T-helper 9 cell (primary cell): ENCODE measurements at regions not wholly inside any gene's neighbourhood (a gene's known extent, or its start where the extent isn't known, plus 50 kb on each side); places are given as distances from the start of the nearest gene placed in this dataset.
"Not testable (repeated sequence)": the region's sequence is repeated elsewhere in the genome, so short reads cannot be mapped to it uniquely, and the experiment has no call there.

Experiments used
- DNase-seq: peaks from one replicate; pipeline ENCODE4 v3.0.0-alpha.2; 2020

DNA sequence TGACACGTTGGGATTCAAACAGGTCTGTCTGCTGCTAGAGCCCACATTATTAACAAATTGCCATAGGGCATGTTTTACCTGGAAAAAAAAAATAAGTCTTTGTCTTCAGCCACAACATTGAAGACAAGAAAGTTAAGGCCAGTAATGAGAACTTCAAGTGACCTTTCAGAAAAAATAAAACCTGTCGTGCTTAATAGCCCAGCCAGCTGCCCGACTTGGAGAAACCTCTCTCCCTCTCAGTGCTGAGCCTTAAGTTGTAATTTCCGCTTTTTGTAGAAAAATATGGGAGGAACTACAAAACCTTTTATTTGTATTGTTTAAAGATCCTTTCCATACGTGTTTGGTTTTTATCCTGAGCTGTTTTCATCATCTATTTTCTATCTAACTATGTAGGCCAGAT, 454.3 kb upstream of the SLITRK6 start:
- DNase-seq, result not testable (repeated sequence)

DNA sequence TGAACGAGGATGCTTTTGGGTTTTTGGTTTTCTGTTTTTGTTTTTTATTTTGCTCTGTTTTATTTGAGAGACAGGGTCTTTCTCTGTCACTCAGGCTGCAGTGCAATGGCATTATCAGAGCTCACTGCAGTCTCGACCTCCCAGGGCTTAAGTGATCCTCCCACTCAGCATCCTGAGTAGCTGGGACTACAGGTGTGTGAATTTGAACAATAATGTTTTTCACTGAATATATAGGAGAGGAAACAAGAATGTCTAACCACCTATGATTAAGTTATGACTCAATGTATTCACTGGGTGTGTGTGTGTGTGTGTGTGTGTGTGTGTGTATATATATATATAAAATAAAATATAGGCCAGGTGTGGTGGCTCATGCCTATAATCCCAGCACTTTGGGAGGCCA, 456.6 kb upstream of the SLITRK6 start:
- not testable (repeated sequence) for DNase-seq

DNA sequence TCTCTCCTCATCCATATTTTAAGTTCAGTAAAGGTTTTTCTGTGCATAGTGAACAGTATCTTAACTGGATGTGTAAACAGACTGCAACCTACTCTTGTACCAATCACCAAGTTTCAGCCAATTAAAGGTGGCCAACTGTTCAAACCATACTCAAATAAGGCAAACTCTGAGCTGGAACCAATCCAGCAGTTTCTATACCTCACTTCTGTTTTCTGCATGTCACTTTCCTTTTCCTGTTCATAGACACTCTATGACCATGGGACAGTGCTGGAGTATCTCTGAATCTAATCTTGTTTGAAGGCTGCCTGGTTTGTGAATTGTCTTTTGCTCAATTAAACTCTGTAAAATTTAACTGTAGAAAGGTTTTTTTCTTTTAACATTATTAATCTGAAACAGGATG, 470.3 kb upstream of the SLITRK6 start:
- no peak for DNase-seq

DNA sequence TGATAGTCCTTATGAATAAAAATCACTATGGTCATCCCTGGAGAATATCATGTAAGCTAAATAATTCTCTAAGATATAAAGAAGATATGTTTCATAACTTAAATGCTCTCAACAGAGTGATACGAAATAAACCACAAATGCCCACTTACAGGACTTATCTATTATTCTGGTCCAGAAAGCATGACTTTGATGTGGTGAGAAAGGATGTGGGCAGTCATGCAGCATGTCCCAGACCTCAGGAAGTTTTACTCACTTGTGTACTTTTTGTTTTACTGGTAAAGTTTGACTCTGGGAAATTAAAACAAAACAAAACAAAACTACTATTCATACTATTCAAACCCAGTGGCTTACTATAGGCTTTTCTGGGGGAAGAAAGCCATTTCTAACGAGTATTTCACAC, 483.2 kb upstream of the SLITRK6 start:
- no peak for DNase-seq

DNA sequence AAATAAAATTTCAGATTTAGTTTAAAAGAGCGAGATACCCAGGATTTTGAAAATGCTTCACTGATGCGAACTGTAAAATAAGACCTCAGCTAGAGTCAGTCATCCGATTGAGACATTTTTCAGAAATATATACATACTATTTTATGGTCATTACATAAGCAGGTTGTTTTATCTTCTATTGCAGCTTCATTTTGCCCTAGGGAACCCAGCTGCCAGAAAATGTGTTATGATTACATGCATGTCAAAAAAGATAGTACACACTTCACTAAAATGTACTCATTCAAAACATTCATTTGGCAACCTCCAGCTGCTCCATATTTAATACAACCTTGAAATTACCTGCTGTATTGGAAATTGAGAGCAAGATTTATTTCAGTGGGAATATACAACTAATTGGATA, 483.8 kb upstream of the SLITRK6 start:
- no peak for DNase-seq

DNA sequence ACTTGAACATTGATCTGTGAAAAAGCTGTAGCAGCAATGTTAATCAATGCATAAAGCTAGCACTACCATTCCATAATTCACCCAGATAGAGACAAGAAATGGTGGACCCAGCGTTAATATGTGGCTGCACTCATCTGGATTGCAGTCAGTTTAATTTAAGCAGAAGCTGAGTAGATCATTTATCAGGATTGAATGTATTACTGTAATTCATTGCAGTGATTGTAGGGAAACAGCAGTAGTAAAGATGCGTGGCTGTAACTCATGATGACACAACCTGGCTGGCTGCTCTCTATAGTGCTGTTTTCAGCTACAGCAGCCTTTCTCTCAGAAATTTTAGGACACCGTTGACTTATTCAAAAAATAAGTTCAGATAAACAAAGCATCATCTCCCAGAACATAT, 499.5 kb upstream of the SLITRK6 start:
- DNase-seq, result no peak

DNA sequence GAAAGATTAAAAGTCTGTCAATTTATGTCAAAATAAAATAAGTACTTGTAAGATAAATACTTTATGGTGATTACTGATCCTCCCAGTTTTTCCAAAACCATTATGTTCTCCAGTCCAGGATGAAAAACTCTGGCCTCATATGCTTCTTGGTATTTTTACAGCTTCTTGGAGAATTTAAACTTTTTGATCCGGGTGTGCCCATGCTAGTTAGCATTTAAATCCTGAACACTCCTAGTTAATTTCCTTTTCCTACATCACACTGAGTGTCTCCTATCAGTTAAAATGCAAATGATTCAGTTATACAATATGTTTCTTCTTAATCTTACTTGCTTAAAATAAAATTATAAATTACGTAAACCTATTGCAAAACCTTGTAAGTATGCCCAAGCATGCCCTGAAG, 499.9 kb upstream of the SLITRK6 start:
- no peak for DNase-seq

DNA sequence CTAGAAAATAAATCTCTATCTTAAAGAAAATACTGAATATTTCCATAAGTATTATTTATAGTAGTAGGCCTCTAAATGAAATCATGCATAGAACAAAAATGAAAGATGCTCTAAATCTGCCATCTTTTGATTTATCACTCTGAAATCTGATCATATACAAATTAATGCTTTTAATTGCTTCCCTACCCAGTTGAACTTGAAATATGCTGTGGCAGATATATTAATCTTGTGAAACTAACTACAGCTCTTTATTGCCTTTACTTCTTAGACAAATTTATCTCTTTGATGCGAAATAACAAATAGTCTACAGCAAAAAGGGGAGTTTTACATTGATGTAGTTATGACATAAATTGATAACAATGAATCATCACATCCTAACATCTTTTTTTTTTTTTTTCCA, 510.7 kb upstream of the SLITRK6 start:
- DNase-seq, result no peak

DNA sequence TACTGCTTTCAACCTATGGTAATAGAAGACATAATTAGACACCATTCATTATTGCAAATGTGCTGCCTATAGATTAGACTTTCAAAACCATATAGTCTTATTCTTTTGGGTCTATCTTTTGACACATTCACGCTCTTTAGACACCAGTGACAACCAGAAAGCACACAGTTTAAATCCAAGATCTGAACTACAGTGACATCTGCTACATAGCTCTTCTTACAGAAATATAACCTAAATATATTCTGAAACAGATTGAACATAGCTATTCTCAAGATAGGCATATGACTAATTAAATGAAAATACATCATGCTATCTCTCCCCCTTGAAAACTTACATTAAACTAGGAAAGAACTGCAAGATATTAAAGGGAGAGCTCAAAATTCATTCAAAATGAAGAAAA, 514.2 kb upstream of the SLITRK6 start:
- DNase-seq, result no peak

DNA sequence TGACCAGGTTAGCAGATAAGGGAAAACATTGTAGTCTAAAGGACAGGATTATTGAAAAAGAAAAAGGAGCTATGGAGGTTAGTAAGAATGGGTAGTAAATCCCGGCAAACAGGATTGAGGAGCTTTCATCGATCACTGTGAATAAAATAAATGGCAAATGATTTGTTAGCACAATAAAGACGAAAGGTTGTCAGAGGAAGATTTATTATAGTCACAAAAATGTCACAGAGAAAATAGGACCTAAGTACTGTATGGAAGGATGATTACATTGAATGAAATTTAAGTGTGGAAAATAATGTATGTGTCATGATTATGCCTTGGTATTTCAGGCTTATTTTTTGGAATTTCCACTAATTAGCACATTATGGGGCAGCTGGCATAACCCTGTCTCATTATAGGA, 519.2 kb upstream of the SLITRK6 start:
- DNase-seq, result no peak

DNA sequence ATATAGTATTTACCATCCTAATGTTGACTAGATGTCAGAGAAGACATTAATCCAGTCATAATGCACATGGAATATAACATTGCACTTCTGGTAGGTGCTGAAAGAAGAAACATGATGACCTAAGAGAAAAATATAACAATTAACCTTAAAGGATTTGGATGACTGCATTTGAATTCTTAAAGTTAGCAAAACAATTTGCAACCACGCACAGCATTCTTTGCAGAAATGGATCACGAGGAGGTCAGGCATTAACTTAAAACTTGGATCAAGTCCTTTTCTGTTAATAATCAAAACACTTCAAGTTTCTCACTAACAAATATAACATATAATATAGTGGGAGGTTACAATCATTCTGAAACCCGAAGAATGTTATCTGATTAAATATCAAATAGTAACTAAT, 525.0 kb upstream of the SLITRK6 start:
- no peak for DNase-seq

DNA sequence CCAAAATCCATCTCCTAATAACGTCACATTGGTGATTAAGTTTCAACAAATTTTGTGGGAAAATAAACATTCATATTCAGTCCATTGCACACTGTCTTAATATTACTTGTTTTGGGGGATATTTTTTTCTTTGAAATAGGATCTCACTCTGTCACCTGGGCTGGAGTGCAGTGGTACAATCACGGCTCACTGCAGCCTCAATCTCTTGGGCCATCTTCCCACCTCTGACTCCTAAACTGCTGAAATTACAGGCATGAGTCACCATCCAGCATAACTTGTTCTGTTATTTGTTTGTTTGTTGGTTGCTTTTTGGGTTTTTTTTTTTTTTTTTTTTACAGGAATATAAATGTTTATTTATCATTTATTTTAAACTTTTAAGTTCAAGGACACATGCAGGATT, 556.1 kb upstream of the SLITRK6 start:
- no peak for DNase-seq

DNA sequence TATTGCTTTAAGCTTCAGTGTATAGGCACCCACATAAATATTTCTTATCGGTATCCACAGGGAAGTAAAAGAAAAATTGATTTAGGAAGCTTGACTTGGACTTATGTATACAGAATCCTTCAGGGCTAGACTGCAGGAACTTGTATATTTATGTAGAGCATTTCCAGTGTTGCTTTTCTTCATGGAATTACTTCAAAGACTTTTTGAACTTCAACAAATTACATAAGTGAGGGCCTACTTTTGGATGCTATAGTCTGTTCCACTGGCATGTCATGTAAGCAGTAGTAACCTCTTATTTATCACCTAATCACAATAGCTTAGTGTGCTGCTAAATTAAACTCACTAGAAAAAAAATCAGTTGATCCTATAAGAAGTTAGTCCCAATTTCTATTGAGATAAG, 557.9 kb upstream of the SLITRK6 start:
- DNase-seq, result no peak

DNA sequence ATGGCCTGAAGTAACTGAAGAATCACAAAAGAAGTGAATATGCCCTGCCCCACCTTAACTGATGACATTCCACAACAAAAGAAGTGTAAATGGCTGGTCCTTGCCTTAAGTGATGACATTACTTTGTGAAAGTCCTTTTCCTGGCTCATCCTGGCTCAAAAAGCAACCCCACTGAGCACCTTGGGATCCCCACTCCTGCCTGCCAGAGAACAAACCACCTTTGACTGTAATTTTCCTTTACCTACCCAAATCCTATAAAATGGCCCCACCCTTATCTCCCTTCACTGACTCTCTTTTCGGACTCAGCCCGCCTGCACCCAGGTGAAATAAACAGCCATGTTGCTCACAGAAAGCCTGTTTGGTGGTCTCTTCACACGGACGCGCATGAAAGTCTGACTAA, 564.5 kb upstream of the SLITRK6 start:
- DNase-seq, result not testable (repeated sequence)

DNA sequence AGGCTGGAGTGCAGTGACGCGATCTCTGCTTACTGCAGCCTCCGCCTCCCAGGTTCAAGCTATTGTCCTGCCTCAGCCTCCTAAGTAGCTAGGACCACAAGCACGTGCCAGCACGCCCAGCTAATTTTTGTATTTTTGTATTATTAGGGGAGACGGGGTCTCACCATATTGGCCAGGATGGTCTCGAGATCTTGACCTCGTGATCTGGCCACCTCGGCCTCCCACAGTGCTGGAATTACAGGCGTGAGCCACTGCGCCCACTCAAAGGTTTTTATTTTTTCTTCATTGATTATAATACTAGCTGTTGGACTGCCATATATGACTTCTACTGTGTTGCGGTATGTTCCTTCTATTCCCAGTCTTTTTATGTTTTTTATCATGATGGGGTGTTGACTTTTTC, 569.7 kb upstream of the SLITRK6 start:
- no peak for DNase-seq

DNA sequence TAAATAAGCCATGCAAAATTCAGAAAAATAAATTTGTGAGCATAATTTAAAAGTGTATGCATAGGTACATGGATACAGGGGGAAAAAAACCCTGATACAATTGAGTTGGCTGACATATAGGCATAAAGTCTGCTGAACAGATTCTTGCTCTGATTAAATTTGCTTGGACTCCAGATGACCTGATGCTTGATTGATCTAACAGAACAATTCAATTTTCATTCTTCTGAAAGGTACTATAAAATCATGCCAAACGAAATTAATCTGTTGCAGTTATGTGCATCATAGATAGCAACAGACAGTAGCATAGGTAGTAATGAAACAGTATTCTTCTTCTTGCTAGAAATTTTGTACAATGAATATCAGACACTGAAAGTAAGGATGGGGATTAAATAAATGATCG, 578.2 kb upstream of the SLITRK6 start:
- no peak for DNase-seq

DNA sequence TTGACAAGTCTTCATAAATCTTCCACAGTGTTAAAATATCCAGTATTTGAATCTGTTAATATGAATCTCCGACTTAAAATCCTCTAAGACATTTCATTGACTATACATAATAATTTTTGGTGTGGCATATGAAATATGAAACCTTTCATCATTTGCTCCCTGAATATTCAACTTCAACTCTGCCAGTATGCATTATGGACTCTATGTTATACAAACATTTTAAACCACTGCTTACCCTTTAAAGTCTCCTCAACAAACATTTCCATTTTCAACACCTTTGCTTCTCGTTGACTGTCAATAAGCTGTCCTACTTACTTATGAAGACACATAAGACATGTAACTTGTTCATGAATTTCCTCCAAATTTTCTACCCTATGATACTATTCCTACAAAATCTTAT, 579.4 kb upstream of the SLITRK6 start:
- DNase-seq, result no peak

DNA sequence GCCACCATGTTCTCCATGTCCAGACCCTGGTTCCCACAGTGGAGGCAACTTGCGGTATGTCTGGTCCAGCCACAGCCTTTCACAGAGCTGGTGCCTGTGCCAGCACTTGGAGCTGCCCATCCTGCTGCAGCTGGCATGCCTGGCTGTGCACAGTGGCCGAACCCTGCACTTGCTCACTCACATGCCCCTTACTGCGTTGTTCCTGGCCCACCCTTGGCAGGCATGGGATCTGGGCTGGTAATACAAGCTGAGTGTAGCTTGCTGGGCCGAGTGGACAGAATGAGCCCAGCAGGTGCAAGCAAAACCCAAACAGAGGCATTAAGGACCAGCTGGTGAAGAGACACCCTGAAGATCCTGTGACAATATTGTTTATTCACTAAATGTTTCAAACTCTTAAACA, 583.9 kb upstream of the SLITRK6 start:
- DNase-seq, result no peak

DNA sequence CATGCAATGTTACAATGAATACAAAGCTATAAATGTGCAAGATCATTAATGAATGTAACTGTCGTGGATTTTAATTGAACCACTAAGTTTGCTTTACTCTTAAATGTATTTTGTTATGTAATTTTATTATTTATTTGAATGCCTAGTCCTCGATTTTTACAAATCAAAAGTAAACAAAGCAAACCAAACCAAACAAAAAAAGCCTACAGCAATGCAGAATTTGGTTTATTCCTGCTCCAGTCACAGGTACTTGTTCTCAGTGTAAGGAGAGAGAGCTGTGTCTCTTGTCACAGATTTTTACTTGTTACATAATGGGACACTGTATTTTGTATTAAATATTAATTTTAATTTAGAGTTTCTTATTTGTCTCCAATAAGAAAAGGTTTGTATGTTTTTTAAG, 584.3 kb upstream of the SLITRK6 start:
- no peak for DNase-seq

DNA sequence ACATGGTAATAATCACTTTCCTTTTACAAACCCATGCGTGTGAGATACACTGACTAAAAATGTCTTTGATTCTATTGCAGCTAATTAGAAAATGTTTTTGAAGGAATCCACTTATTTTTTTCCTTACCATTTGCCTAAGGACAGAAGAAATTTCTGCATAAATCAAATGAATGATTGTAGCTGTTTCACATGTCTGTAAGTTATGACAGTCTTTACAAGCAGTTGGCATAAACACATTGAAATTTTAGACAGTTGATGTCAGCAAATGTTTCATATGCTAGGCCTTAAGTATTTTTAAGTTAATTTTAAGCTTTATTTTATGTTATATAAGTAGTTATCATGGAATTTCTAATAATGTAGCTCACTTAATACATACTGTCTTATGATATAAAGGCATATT, 598.4 kb upstream of the SLITRK6 start:
- DNase-seq, result no peak

DNA sequence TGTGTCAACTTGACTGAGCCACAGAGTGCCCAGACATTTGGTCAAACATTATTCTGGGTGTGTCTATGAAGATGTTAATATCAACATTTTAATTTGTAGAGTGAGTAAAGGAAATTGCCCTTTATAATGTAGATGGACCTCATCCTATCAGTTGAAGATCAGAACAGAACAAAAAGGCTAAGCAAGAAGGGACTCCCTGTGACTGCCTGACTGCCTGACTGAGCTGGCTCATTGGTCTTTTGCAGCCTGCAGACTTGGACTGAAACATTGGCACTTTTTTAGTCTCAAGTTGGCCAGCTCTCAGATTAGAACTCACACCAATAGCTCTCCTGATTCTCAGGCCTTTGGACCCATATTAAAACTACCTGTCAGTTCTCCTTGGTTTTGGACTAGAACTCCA, 600.4 kb upstream of the SLITRK6 start:
- no peak for DNase-seq

DNA sequence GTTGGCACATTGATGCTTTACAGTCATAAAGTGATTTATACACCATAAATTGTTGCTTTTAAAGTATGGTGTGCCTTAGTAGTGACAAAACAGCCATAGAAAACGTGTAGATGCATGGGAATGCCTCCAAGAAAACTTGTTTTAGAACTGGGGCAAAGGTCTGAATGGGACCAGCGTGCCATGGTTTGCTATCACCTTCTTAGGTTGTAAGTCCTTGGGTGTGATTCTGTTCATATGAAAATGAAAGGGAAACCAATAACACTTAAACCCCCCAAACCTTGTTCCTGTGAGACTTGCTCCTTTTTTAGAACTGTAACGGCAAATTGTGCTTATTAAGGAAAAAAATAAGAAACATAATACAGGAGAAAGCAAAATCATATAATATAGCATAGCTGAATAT, 603.3 kb upstream of the SLITRK6 start:
- no peak for DNase-seq

DNA sequence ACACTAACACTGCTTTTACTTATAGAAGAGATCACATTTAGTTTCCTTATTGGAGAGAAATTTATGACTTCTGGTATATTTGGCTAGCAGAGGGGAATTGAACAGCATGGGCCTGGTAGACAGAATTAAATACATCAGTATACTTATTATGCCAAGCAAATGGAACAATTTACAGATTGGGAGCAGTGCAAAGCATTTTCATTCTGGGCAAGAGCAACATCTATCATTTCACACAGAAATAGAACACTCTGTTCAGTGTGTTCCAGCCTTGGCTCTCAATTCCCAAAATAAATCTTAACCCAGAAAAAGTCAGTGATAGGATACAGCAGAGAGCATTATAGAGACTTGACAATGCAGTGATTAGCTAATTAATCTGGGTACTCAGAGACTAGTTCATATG, 604.0 kb upstream of the SLITRK6 start:
- DNase-seq, result no peak

DNA sequence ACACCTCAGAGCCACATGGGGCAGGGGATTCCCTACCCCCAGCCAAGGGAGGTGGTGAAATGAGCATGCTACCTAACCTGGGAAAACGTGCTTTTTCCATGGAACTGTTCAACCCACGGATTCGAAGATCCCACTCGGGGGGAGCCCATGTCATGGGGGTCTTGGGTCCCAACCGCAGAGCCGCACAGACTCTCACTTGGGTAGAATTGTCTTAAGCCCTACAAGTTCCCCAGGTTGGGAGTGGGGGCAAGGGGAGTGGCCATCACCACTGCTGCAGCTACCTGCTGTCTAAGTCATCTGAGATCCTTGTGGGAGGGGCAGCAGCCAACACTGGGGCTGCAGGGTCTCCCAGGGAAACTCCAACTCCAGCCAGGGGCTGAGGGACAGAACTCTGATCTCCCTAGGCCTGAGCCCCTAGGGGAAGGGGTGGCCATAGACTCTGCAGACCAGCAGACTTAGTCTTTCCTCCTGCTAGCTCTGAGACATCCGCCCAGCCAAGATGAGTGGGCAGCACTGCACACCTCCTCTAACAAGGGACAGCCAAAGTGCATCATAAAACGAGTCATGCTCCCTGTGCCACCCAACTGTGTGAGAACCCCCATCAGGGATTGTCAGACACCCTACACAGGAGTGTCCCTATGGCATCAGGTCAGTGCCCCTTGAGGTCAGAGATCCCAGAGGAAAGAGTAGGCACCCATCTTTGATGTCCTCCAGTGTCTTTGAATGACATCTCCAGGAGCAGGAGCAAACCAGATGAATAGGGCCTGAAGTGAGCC, 610.4 kb upstream of the SLITRK6 start:
- no peak for DNase-seq

DNA sequence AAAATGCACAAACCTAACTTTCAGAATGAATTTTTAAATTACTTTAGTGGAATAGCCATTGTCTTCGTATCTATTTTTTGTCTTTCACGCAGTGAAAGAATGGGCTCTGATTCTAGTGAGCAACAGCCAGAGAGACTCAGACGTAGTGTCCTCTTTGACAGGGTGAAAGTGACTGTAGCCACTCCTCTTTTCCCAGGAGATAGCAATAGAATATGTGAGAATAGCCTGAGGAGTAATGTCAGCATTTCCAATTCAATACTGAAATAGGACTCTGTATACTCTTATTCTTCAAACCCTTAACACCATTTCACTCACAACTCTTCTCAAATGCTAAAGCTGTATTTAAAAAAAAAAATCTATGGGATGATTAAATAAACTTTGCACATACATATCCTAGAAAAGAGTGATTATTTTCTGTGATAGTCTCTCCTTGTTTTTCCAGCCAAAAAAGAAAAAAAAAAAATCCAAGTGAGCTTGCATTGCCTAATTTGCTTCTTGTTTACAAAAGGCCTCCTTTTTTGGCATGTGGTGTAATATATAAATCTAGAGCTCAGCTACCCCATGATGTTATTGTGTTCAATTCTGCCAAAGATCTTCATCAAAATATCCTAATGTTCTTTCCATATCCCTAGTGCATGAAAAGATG, 626.1 kb upstream of the SLITRK6 start:
- no peak for DNase-seq
